ENCODE measurements at regions not wholly inside any gene's neighbourhood (a gene's known extent, or its start where the extent isn't known, plus 50 kb on each side); places are given as distances from the start of the nearest gene placed in this dataset.

DNA sequence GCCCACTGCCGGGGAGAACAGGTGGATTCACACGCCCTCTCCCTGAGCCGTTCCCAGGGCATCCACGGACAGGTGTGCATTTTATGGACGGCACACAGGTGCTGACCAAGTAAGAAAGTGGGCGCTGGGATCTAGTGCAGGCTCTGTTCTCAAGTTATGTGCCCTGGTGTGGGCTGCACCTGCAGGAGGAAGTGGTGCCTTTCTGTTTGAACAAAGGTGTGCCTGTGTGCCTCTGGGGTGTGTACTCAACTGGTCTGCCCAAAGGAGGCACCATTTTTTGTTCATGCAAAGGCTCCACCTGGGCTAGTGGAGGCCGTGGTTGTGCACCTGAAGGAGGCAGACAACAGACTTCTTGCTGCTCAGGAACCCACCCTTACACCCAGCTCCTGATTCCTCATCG lies 88.2 kb upstream of the HK2 start:
- TF ChIP-seq CTCF (IDR thresholded peaks at IDR 0.05; ENCODE audit: poor library complexity) (no peak), EZH2 (IDR thresholded peaks at IDR 0.05; ENCODE audit: borderline replicate concordance) (no peak), EZH2phosphoT487 (IDR thresholded peaks at IDR 0.05; ENCODE audit: low read depth, severe bottlenecking, unreplicated experiment) (no peak)
